Erythroblast (primary cell): ENCODE measurements at regions not wholly inside any gene's neighbourhood (a gene's known extent, or its start where the extent isn't known, plus 50 kb on each side); places are given as distances from the start of the nearest gene placed in this dataset.

Experiments used
- GATA1 ChIP-seq: IDR thresholded peaks from 2 replicates; pipeline ENCODE4 v1.6.1; 2011; ENCODE audit warnings: low read depth, mild to moderate bottlenecking, control low read depth, low read length, moderate library complexity
- POLR2A ChIP-seq: IDR thresholded peaks from 2 replicates; pipeline ENCODE4 v1.6.1; 2011; ENCODE audit warnings: mild to moderate bottlenecking, low read length

GRCh38 chr3:80559701-80560100, 791.9 kb upstream of the ROBO1 start:
- TF ChIP-seq POLR2A (no peak), GATA1 (no peak)
